ENCODE measurements at regions not wholly inside any gene's neighbourhood (a gene's known extent, or its start where the extent isn't known, plus 50 kb on each side); places are given as distances from the start of the nearest gene placed in this dataset.

- DNase-seq: no peak
Measured at GRCh38 chr7:25316366-25316765, 88.1 kb upstream of the NPVF start.

GRCh38 chr7:25318047-25318446 lies 89.8 kb upstream of the NPVF start:
- DNase-seq: no peak

GRCh38 chr7:25319707-25320106 lies 91.4 kb upstream of the NPVF start:
- no peak for DNase-seq

GRCh38 chr7:25320791-25321190 lies 92.5 kb upstream of the NPVF start:
- DNase-seq: no peak

DNA sequence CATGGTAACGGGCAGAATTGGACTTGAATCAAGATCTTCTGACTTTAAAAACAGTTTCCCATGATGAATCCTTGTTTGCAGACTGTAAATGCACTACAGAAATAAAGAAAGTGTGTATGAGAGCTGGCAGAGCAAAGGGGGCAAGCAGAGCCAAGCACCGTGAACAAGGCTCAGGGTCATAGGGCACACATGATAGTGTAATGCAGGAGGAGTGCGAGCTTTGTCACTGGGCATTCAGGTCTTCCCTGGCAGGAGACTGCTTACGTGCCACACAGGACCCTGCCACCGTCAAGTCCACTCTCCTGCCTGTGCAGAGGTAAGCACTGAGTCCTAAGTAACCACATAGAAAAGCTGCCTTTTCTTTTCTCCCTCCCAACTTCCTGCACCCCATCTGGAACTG lies 93.1 kb upstream of the NPVF start:
- no peak for DNase-seq

DNA sequence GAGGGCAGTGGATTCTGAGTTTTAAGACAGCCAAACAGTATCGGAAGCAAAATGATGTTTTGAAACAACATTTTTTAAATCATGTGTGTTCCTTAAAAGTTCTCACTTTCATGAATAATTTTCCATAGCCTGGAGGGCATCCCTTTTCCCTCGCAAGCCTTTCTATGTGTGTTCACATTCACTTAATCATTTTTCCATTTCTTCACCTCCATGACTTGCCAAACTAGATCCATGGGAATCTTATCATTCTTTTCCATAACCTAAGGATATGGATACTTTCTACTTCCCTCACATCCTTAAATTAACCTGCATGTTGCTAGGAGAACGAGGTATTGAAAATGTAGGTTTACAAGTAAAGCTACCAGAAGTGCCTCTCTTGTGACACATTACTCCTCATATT lies 94.2 kb upstream of the NPVF start:
- no peak for DNase-seq

- DNase-seq: no peak
Measured at GRCh38 chr7:25325186-25325757, 97.0 kb upstream of the NPVF start.

- DNase-seq: no peak
Measured at GRCh38 chr7:25326501-25327156, 98.3 kb upstream of the NPVF start.

DNA sequence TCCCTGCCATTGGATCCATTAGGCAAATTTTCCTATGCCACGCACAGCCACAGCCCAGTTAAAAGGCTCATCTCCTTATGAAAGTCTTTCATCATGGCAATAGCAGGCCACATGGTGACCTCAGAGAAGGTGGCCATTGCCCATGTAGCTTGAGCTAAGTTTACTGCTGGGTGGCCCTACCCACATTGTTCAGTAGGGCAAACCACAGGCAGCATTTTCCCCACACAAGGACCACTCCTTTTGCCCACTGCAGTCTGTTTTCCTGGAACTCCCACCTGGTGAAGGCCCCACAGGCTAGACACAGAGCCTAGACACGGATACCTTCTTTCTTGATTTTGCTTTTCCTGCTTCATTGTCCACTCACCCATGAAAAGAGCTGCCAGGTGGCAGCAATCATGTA lies 101.5 kb upstream of the NPVF start:
- no peak for DNase-seq

GRCh38 chr7:25333296-25333928 lies 105.1 kb upstream of the NPVF start:
- DNase-seq: no peak

DNA sequence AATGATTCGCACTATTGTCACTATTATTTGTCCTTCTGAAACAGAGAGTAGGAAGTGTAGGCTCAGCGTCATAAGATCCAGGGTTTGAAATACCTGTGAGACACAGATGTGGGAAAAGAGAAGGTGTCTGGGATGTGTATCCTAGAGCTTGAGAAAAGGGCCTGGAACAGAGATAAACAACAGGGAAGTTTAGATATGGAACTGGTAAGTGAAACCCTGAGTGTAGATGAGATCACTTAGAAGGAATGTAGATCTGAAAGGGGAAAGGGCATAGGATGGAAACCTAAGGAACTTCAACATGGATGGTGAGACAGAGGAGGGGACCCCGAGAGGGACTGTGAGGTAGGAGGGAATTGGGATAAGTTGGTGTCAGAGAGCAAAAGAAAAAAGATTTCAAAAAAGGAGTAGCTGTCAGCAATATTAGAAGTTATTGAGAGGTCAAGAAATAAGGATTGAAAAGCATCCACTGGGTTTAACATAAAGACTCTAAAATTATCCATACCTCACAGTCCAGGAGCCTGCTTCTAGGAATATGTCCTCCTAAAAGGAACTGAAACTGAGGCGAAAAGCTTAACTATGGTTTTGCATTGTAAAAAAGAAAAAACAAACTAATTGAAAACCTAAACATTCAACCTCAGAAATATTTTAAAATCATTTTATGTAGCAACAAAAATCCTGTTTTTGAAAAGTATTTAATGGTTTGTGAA lies 119.2 kb upstream of the NPVF start:
- DNase-seq: no peak

- no peak for DNase-seq
Measured at GRCh38 chr7:25348104-25348503, 119.8 kb upstream of the NPVF start.

- no peak for DNase-seq
Measured at GRCh38 chr7:25349283-25350017, 121.2 kb upstream of the NPVF start.

DNA sequence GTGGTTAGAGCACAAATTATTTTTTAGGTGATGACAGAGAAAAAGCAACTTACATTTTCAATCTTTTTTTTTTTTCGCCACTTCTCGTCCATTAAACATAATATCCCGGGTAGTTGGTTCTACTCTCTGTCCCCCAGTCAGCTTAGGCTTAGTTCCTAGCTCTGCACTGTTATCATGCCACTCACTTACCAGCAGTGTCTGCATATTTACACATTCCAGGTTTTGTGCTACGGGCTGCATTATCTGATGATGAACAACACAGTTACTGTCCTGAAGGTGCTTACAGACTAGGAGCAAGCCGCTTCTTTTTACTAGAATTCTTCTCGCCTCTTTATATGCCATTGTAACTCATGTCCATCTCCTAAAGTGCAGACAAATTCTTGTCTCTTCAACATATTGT lies 121.8 kb upstream of the NPVF start:
- DNase-seq: no peak

DNA sequence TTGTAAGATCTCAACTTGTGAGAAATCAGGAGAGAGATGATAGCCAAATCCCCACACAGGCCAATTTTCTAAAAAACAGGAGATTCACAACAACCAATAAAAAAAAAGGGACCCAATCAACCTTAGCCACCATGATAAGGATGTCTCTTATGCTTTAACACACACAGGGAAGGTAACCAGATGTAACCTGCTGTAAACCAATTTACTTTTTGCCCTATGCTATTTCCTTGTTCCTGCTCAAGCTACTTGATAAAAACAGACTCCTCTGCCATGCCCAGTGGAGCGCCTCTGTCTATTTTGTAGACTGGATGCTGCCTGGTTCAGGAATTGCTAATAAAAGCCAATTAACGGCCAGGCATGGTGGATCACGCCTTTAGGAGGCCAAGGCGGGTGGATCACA lies 123.5 kb upstream of the NPVF start:
- no peak for DNase-seq

GRCh38 chr7:25353196-25353595 lies 124.9 kb upstream of the NPVF start:
- DNase-seq: no peak

GRCh38 chr7:25353732-25354131 lies 125.4 kb upstream of the NPVF start:
- DNase-seq: no peak

GRCh38 chr7:25356534-25357151 lies 128.4 kb upstream of the NPVF start:
- DNase-seq: no peak

- no peak for DNase-seq
Measured at GRCh38 chr7:25358926-25359325, 130.6 kb upstream of the NPVF start.

DNA sequence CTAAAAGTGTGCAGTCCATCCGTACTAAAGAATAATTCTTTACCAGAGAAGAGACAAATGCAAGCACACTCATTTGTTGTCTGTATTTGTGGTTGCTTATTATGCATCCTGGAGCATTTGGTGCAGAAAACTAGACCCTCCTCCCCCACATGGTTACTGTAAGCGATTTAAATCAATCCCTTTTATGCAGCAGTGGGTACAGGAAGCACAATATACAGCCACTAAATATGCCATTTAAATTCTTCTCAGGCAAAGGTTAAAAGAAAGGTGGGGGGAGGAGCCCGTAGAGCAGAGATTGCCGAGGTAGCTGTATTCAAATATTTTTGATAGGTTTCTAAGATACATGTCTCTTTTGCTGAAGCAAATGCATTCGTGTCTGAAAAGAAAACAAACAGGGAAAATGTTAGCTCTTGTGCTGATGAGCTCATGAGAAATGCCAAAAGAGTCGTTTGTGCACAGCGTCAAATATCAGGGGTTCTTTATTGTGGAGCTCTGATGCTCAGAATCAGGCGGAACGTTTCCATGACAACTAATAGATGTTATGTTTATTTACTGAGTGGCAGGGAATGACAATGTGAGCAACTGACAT lies 131.3 kb upstream of the NPVF start:
- no peak for DNase-seq

DNA sequence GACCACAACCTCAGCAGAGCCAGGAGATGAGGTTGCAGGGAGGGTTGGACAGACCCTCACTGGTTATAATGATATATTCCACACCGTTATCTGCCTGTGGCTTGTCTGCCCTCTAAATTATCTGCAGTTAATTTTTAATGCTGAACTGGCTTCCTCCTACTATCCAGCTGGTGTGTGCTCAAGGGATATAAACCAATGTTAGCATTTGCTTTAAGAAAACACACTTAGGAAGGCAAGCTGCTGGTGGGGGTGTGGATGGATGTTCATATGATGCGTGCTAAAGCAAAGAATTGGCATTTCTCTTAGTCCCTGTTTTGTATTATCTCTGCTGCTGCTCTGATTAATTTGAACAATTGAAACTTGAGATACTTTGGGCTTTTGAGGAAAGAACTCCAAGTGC lies 132.2 kb upstream of the NPVF start:
- no peak for DNase-seq

DNA sequence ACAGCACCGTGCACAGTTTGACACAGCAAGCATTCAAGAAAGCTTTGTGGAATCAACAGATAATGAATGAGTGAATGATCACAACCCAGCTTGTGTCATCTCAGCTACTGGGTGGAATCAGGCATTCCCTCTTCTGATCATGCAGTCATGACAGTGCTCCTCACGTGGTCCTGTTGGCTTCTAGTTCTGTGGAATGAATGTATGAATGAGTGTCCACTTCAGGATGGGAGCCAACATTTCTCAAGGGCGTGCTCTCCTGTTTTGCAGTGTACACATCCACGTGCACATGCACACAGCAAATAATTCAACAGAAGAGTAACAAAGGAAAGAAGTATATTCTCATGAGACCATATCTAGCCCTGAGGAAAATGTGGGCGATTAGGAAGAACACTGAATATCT lies 133.1 kb upstream of the NPVF start:
- DNase-seq: no peak

DNA sequence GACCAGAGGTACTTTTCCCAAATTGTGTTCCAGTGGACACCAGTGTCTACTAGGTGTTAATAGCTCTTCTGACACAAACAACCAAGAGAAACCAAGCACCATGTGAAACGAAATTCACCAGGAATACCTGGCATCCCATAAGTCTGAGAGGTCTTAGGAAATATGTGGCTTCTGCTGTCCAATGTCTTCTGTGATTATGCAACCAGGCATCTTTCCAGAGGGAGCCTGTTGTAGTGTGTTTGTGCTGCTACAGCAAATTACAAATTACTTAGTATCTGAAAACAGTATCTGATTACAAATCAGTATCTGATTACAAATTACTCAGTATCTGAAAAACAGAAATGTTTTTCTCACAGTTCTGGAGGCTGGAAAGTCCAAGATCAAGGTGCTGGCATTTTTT lies 133.6 kb upstream of the NPVF start:
- no peak for DNase-seq
